ENCODE measurements at regions not wholly inside any gene's neighbourhood (a gene's known extent, or its start where the extent isn't known, plus 50 kb on each side); places are given as distances from the start of the nearest gene placed in this dataset.

DNA sequence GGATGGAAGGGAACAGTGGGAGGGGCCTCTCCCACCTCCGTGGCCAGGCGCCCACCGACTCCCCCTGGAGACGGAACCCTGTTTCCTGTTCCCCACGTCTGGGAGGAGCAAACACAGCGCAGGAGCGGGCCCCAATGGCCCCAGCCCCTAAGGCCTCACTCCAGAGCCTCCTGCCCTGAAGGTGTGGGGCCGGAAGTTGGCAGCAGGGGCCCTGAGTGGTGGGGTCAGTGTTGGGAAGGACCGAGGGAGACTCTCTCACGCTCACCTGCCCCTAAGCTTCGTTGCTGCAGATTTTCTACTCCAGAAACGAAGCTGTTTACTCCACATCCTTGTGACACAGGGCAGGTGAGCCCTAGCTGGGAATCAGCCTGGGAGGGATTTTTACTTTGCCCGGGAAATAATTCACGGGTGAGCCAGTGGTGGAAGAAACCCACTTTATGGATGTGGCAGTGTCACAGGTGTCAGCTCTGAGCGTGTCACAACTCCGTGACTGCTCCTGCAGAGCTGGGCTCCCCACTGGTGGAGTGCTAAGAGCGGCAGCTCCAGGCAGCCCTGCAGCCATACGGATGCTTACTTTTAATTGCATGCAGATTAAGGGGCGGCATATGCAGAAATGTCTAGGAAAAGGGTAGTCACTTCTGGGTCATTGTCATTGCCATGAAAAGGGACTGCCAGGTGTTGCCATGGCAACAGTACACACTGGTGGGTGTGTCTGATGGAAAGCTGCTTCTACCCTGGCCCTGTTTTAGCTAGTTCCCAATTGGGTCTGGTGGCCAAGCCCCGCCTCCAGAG is 77.5 kb upstream of the OLFM1 start:
- DNase-seq = peak; percentile 3

DNA sequence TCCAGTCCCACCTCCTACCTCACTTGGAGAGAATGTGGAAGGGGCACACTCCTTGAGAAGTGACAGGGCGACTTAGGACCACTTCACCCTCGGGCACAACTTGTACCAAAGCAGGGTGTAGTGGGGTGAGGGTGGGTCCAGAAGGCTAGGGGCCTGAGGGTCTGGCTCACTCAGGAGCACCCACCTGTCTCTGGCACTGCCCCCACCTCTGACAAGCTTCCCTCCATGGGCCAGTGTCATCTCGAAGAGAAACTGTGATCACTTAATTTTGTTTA is 76.9 kb upstream of the OLFM1 start:
- no peak for DNase-seq

DNA sequence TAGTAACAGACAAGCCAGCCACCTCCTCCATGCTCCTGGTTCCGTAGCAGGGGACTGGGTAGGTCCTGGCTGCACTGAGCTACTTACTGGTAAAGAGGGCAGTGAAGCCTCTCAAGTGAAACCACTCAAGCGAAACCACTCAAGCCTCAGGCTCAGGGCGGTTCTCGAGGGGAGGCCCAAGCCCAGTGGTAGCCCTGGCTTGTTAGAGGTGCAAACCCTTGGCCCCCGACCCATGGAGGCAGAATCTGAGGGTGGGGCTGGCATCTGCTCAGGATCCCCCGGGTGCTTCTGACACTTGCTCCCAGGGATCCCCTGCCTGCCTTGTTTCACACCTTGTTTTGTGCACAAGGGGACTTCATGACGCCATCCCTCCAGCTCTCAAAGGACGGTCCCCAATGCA is 76.5 kb upstream of the OLFM1 start:
- DNase-seq = no peak

DNA sequence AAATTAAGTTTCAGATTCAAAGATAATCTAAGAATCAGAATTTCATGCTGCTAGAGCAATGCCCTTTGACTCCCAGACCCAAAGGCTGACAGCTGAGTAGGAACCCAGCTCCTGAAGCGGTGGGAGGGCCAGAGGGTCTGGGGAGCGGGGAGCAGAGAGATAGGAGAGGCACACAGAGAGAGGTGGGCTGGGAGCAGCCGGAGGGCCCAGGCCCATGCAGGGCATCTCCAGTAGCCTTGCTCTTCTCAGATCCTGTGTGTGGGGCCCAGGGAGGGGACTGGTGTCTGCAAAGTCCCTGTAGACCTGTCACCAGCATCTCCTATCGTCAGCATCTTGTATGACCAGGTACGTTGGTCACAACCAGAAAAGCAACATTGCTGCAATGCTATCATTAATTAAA is 75.3 kb upstream of the OLFM1 start:
- no peak for DNase-seq

DNA sequence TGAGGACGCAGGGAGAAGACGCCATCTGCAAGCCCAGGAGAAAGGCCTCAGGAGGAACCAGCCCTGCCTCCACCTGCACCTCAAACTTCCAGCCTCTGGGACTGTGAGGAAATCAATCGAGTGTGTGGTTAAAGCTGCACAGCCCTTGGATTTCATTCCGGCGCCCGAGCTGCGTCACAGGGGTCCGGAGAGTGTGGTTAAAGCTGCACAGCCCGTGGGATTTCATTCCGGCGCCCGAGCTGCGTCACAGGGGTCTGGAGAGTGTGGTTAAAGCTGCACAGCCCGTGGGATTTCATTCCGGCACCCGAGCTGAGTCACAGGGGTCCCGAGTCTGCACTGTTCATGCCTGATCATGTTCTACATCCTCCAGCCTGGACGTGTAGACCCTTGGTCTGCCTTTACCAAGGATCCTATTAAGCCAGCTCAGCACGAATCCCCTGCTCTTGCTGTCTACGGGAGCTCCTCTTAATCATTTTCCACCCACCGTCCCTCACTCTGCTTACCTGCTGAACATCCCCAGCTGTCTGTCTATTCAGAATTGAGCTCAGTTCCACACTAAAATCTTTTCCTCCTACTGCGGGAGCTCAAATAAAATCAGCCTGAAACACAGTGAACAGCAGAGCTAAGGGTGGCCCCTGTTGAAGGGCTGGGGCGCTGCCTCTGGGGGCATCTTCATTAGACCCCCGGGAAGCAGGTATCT is 73.0 kb upstream of the OLFM1 start:
- no peak for DNase-seq

DNA sequence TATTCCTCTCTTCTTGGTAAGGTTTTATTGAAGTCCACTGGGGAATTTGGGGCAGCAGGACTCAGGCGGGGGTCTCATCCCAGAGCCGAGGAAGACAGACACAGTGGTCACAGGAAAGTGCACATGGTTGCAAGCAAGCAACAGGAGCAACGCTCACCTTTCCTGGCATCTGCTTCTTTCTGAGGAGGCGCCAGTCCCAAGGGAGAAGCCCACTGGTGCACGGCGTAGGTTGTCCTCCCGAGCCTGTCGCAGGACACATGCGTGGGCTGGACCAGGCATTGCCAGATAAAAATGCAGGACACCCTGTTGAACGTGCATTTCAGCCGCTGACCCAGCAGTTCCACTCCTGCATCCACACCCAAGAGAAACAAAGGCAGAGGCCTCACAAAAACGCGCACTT is 72.4 kb upstream of the OLFM1 start:
- no peak for DNase-seq

DNA sequence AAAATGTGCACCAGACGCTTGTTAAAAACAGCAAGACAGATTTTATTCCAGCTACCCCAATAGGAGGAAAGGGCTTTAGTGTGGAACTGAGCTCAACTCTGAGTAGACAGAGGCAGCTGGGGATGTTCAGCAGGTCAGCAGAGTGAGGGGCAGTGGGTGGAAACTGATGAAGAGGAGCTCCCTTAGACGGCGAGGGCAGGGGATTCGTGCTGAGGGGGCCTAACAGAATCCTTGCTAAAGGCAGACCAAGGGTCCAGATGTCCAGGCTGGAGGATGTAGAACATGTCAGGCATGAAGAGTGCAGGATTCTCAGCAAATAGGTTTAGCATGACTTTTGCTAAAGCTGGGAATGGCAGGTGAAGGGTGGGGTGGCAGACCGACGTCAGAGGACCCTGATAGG is 71.9 kb upstream of the OLFM1 start:
- no peak for DNase-seq

DNA sequence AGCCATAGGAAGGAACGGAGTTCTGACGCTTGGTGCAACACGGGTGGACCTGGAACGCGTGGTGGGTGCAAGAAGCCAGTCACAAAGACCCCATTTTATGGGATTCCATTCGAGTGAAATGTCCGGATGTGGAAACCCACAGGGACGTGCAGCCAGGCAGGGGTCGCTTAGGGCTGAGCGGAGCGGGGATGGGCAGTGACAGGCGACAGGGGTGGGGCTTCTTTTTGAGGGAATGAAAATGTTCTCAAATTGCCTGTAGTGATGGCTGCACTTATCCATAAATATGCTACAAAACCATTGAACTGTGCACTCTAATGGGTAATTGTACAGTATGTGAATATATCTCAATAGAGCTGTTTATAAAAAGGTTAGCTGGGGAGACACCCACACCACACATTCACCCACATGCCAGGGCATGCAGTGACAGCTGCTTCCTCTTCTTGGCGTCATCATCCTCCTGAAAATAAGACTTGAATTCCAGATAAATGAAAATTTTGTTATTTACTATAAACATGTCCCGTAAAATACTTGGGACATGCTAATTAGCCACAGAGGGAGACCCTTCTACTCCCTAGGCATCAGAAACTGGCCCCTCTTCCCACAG is 71.3 kb upstream of the OLFM1 start:
- no peak for DNase-seq

DNA sequence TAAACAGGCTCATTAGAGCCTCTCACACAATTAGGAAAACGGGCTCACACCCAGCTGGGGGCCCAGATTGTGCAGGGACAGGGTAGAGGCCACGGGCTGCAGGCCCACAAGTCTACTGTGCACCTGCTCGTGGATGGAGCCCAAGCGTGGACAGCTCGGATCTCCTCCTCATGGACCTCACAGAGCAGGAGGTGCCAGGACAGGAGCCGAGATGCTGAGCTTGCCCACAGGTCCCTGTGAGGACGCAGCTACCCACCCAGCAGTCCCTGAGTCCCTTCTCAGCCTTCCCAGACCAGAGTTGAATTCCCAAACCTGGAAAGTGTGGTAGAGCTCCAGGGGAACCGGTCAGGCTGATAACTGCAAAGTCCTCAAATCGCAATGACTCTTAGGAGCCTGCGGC is 70.6 kb upstream of the OLFM1 start:
- DNase-seq = no peak

DNA sequence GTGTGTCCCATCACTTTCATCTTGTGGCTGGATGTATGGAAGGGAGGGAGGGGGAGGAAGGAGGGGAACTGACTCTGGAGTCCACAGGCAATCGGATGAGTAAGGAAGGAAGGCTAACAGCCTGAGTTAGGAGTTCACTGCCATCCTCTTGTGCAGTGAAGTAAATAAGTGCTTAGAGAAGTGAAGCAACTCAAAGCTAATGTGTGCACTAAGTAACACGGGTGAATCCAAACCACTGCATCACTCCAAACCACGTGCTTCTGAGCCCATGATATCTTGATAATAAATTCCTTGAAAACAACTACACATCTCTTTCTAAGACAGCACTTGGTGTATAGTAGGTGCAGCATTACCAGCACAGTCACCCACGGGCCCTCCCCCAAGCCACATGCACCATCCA is 69.6 kb upstream of the OLFM1 start:
- DNase-seq = no peak

DNA sequence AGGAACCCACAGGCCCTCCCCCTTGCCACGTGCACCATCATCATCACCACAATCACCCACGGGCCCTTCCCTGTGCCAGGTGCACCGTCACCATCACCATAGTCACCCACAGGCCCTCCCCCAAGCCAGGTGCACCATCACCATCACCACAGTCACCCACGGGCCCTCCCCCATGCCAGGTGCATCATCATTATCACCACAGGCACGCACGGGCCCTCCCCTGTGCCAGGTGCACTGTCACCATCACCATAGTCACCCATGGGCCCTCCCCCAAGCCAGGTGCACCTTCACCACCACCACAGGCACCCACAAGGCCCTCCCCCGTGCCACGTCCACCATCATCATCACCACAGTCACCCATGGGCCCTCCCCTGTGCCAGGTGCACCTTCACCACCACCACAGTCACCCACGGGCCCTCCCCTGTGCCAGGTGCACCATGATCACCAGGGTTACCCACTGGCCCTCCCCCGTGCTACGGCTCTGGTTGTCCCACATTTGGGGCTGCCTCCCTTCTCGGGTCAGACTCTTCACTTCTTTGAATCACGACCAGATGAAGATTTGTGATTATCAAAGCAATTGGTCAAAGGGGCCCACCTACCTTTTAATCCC is 69.1 kb upstream of the OLFM1 start:
- DNase-seq = peak; percentile 5

DNA sequence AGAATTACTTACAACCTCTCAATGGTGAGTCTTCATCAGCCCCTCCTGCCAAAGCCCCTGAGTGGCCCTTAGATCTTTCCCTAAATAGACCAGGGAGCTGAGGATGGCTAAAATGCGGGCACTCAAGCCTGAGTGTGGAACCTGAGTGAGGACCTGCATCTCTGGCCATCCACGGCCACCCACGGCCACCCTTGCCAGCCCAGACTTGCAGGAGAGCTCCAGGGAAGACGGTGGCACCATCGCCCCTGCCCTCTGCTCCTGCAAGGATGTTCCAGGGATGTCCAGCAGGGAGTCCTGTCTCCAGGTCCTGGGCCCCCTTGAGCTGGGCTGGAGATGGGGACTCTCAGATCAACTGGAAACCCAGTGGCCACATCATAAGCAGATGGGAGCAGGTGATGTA is 68.2 kb upstream of the OLFM1 start:
- DNase-seq = no peak

DNA sequence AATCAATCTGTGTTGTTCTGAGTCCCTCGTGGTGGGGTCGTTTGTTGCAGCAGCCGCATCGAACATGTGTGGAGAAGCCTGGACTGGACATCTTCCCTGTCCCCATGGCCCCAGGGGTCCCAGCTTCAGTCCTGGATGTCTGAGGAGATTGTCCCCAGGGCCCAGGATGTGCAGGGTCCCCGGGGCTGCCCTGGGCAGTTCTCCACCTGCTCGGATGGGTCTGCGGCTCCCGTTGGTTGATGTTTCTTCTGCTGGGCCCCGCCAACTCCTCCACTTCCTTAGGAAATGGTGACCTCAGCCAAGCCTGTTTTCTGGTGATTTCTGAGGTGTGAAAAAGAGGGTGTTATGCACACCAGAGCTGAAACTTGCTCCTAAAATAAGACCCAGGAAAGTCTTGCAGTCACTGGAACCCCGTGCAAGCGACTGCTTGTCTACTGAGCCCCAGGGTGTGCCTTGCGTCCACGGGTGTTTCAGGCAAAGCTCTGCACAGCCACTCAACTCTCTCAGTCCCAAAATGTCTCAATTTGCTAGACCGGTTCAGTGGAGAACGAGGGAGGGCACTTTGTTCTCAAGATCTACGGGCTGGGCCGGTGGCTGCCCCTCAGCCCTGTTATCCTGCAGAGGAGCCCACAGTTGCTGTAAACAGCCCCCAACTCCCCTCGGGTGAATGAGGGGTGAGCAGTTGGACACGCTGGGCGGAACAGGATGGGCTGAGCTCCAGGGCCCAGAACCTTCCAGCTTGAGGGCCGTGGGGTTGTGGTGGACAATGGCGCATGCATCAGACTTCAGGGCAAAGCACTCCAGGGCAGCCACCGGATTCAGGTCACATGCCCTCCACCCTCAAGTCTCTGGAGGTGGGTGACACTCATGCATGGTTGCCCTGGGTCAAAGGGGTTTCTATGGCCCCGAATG is 66.7 kb upstream of the OLFM1 start:
- DNase-seq = no peak

DNA sequence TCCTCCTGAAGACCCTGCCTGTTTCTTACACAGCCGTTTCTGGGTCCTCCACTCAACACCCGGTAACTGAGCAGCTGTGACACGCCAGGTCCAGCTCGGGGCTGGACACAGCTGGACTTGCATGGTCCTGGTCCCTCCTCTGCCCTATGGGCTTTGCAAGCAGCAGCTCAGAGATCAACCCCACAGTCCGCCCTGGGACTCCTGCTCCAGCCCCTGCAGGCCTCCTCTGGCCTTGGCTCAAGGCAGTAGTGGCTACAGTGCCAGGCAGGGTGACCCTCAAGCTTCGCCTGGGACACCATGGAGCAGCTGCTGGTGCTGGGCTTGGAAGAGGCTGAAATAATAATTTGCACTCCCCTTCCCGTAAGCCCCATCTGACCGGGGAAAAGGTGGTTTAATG is 66.1 kb upstream of the OLFM1 start:
- DNase-seq = no peak

DNA sequence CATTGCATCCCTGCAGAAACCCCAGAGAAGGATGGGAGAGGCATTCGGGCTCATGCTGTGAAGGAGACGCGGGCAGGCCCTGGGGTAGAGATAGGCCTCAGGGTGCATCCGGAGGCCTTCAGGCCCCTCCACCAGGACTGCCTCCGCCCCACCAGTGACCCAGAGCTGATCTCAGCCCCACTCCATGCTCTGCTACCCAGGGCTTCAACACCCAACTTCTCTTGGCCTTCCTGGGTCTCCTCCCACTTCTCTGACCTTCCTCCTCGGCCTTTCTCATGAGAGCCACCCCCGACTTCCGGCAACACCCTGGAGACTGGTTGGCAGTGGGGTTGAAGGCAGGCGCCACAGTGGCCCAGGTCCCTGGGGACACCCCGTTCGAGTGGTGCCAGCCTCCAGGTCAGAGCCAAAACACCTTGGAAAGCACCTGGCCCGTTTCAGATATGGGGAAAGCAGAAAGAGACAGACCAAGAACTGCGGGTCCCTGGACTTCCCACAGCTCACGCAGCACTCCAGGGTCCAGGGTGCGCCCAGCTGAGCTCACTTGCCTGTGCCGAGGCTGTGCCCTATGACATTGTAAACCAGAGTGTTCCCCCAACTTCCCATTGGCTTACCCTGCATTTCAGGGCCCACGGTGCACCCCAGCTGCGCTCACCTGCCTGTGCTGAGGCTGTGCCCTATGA is 65.1 kb upstream of the OLFM1 start:
- DNase-seq = no peak

DNA sequence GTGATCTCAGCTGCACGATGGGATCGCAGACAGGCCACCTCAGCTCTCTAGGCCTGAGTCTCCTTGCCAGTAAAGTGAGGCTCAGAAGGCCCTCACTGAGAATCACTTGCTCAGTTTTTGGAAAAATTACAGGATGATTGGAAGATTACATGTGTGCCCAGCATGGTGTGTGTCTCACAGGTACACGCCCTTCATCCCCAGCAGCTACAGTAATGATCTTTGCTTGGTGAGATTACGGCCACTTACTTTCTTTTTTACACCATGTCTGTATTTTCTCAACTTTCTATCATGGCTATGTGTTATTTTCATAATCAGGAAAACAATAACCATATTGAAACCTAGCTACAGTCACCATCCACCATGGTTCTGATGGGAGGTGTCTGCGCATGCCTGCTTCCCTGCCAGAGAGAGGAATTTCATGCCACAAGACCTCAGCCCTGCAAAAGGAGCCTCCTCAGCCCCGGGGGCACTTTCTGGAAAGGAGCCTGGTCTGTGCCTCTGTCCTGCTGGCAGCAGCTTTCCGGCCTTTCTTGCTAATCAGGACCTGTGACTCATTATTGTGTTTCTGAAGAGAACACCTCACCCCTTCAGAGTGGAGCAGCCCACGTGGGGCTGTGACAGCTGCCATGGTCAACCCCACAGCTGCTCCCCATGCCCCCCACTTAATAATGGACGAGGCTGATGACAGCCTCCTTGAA is 64.2 kb upstream of the OLFM1 start:
- DNase-seq = no peak

DNA sequence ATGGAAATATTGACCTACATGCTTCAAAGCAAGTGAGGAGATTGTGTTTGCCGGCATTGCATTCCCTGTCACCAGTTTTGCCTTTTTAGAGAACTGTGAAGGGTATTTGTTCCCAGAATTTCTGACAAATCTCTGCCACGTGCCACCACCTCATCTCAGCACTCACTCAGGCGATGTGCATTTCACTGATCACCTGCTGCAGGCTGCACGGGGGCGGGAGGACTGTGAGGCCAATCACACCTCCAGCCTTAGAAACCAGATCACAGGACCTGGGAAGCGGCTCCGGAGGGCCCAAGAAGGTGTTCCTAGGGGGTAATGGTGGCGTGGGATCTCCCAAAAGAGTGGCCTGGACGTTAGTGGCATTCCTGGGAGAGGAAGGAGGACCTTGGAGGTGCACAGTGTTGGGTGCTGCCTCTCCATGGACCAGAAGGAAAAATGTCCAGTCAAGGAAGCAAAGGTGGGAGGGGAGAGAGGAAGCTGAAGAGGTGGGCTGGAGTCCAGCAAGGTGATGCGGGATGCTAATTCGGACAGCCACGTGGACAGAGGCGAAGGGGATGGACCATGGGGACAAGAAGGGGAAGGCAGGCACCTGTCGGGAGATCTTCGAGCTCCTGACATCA is 63.6 kb upstream of the OLFM1 start:
- DNase-seq = no peak

DNA sequence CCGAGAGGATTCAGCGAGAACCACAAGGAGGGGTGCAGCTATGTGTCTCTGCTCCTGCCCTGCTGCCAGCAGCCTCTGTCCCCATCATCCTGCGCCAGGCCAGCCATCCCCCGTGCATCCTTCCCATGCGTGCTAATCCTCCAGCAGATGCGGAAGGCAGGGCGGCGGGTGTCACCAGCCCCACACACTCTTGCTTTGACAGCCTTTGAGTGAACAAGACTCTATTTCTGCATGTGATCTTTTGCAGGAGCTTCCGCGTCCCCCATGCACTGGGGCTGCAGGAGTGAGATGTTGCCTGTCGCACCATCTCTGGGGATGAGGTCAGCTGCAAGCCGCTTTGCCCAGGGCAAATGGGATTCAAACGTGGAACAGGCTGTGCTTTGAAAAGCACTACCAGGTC is 58.0 kb upstream of the OLFM1 start:
- DNase-seq = no peak

DNA sequence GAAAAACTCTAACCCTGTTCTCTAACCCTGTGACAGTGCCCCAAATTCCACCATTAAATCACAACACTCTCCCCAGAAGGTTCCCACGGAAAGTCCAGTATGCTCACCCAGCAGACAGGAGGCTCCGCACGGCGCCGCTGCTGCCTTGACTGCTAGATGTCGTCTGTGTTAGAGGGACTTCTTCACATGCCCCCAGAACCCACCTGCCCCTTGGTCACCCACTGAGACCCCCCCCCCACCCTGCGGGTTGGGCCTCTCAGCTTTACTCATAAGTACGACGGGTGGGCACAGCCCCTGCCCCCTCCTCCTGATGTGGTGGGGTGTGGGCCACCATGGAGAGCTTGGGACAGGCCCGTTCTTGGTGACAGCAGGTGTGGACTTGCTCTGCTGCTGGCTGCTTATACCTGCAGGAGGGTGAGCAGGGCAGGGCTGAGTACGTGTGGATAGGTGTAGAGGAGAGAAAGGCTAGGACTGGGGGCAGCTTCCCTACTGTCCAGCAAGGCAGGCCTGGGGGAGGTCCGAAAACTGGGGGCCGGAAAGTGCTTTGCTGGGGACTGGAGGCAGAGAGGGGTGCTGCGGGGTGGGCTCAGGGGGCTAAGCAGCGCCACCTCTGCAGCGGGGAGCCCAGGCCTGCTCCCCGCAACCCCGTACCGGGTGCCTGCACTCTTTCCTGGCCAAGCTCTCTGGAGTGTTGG is 57.5 kb upstream of the OLFM1 start:
- DNase-seq = no peak

DNA sequence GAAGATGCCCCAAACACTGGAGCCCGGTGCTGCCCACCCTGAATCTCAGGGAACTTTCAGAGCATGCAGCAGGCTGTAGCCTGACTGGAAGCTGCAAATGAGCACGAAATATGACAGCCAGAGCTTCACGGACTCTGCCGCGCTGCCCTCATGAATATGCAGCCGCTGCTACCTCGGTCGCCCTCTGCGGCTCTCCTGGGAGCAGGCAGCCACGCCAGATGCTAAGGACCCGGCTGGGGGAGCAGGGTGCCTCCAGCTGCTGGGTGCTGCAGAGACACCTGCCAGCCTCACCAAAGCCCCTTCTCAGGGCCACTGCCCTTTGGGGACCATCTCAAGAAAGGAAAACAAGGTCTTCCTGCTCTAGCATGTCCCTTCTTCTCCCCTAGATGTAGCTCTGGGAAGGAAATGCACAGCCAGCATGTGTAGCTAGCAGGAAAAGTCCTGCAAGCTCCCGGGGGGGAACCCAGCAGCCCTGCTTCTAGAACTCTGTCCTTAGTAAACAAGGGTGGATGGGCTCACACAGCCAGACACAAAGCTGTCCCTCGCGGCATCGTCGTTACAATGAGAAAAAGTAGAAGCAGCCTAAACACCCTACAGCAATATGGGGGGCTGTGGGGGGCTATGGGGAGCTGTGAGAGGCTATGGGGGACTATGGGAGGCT is 56.8 kb upstream of the OLFM1 start:
- DNase-seq = no peak

All from activated CD4-positive, alpha-beta T cell treated with anti-CD3 and anti-CD28 coated beads for 48 hours (primary cell).